Lung (tissue), 11 donors: ENCODE measurements at regions not wholly inside any gene's neighbourhood (a gene's known extent, or its start where the extent isn't known, plus 50 kb on each side); places are given as distances from the start of the nearest gene placed in this dataset.

Source experiments
- ATAC-seq: fragments of 200-7000 bp; cut with Tn5 transposase; one replicate; pipeline ENCODE4 v1.9.1; 2020; ENCODE audit warnings: moderate number of reproducible peaks; ENCODE audit not compliant: insufficient read depth, low FRiP score
- DNase-seq, 3 donors: peaks; one replicate each; pipeline ENCODE4 v3.0.0-alpha.2; 2013 to 2017
- H3K27ac ChIP-seq, 2 donors: one replicate each; pipeline ENCODE4 v1.5.1; 2013; ENCODE audit warnings: mild to moderate bottlenecking in 2 of 2, moderate library complexity in 2 of 2, control low read depth in 1 of 2, inconsistent platforms in 1 of 2, low read depth in 1 of 2, low read length in 1 of 2
- H3K27me3 ChIP-seq, 3 donors: one replicate each; pipeline ENCODE4 v1.5.1; 2013; ENCODE audit warnings: low read length in 2 of 3; ENCODE audit not compliant: control insufficient read depth in 3 of 3, insufficient read depth in 3 of 3
- H3K36me3 ChIP-seq, 4 donors: one replicate each; pipeline ENCODE4 v1.5.1; 2013; ENCODE audit warnings: low read length in 4 of 4, mild to moderate bottlenecking in 1 of 4, moderate library complexity in 1 of 4; ENCODE audit not compliant: control insufficient read depth in 4 of 4, insufficient read depth in 4 of 4
- H3K4me1 ChIP-seq, 5 donors: one replicate each; pipeline ENCODE4 v1.5.1; 2013; ENCODE audit warnings: low read length in 5 of 5, mild to moderate bottlenecking in 2 of 5, moderate library complexity in 1 of 5; ENCODE audit not compliant: control insufficient read depth in 5 of 5, insufficient read depth in 5 of 5
- H3K4me3 ChIP-seq: one replicate; pipeline ENCODE4 v1.5.1; 2013; ENCODE audit warnings: mild to moderate bottlenecking, control low read depth, moderate library complexity
- H3K9ac ChIP-seq, 2 donors: one replicate each; pipeline ENCODE4 v1.5.1; 2013; ENCODE audit warnings: low read length in 2 of 2, control low read depth in 1 of 2; ENCODE audit not compliant: insufficient read depth in 1 of 2
- H3K9me3 ChIP-seq, 4 donors: one replicate each; pipeline ENCODE4 v1.5.1; 2013; ENCODE audit warnings: low read length in 3 of 4, mild to moderate bottlenecking in 1 of 4, moderate library complexity in 1 of 4; ENCODE audit not compliant: control insufficient read depth in 4 of 4, insufficient read depth in 3 of 4
- WGBS, 2 donors: extraction: QIAGEN DNeasy Blood & Tissue Kit; methylation state at CpG; one replicate each; pipeline ENCODE4 v1.1.7; 2013; 5-methylcytosine and 5-hydroxymethylcytosine counted together
- TF ChIP-seq, protein P1 (sequence below): IDR thresholded peaks from 2 replicates; pipeline ENCODE4 v1.5.1; 2012; ENCODE audit warnings: mild to moderate bottlenecking; ENCODE audit errors: control extremely low read depth, extremely low read depth
- donor health status: control.
- donor health status: control.
- donor health status: Bipolar disorder and iron deficiency.
- donor health status: healthy.
- donor health status: DM: yes; HTN: yes; CAD: no.

- Histone ChIP-seq H3K4me1 (no peaks in the 10 kb centered on the region), H3K9me3 (no peaks in the 10 kb centered on the region), H3K27ac (no peak overlapping the region), H3K36me3 (no peaks in the 10 kb centered on the region), H3K9ac (no peak overlapping the region), H3K27me3 (peaks cover 0 to 3% (median 0%) of the 10 kb centered on the region in 3 donors), H3K4me3 (no peak overlapping the region)
- no peak for ATAC-seq
- WGBS, 2 donors: 43 to 66% methylated on average over 2 of the region's 2 CpGs
- DNase-seq: no peak
- TF ChIP-seq, protein P1, sequence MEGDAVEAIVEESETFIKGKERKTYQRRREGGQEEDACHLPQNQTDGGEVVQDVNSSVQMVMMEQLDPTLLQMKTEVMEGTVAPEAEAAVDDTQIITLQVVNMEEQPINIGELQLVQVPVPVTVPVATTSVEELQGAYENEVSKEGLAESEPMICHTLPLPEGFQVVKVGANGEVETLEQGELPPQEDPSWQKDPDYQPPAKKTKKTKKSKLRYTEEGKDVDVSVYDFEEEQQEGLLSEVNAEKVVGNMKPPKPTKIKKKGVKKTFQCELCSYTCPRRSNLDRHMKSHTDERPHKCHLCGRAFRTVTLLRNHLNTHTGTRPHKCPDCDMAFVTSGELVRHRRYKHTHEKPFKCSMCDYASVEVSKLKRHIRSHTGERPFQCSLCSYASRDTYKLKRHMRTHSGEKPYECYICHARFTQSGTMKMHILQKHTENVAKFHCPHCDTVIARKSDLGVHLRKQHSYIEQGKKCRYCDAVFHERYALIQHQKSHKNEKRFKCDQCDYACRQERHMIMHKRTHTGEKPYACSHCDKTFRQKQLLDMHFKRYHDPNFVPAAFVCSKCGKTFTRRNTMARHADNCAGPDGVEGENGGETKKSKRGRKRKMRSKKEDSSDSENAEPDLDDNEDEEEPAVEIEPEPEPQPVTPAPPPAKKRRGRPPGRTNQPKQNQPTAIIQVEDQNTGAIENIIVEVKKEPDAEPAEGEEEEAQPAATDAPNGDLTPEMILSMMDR: no peak
These were observed 466.5 kb downstream of the UQCRFS1 start for GRCh38 chr19:28746478-28746877.

- ATAC-seq (no peak), DNase-seq (no peak)
- Histone ChIP-seq H3K4me3 (no peak overlapping the region), H3K36me3 (no peaks in the 10 kb centered on the region), H3K27me3 (peaks cover 0 to 3% (median 0%) of the 10 kb centered on the region in 3 donors), H3K4me1 (no peaks in the 10 kb centered on the region), H3K9ac (no peak overlapping the region), H3K9me3 (no peaks in the 10 kb centered on the region), H3K27ac (no peak overlapping the region)
- TF ChIP-seq, protein P1: no peak
- WGBS, 2 donors: 32 to 53% methylated on average over 6 of the region's 6 CpGs
These were observed 468.0 kb downstream of the UQCRFS1 start for GRCh38 chr19:28744943-28745342.

DNA sequence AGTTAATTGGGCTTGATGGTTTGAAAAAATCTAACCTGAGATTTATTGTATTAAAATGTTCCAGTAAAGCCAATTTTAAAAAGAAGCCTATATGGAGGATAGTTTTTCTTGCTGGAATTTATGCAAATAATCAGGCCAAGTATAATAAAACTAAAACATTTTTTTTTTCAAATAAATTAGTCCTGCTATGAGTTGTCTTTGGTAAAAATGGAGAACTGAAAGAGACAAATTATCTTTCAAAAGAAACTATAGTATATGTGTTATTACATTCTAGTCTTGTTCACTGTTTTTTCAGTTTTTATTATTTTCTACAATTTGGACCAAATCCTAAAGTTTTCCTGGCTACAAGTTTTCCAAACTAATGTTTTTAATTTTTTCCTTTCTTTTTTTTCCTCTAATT lies 468.9 kb downstream of the UQCRFS1 start:
- no peak for DNase-seq
- Histone ChIP-seq H3K9me3 (no peaks in the 10 kb centered on the region), H3K27me3 (peaks cover 0 to 3% (median 0%) of the 10 kb centered on the region in 3 donors), H3K36me3 (no peaks in the 10 kb centered on the region), H3K27ac (no peak overlapping the region), H3K4me3 (no peak overlapping the region), H3K9ac (no peak overlapping the region), H3K4me1 (no peaks in the 10 kb centered on the region)
- ATAC-seq: no peak
- TF ChIP-seq, protein P1: no peak
